CD4-positive, alpha-beta T cell treated with Interleukin-15 for 4 hours (primary cell): ENCODE measurements at regions not wholly inside any gene's neighbourhood (a gene's known extent, or its start where the extent isn't known, plus 50 kb on each side); places are given as distances from the start of the nearest gene placed in this dataset.

Source experiments
- DNase-seq: peaks from one replicate; pipeline ENCODE4 v3.0.0-alpha.2; 2020; ENCODE audit warnings: low spot score

- DNase-seq = no peak
These were observed 1338.9 kb downstream of the MAT2B start for GRCh38 chr5:164844348-164844747.

GRCh38 chr5:164860896-164861295 is 1355.5 kb downstream of the MAT2B start:
- no peak for DNase-seq

GRCh38 chr5:164861610-164862009 is 1356.2 kb downstream of the MAT2B start:
- DNase-seq = no peak

GRCh38 chr5:164868761-164869160 is 1363.3 kb downstream of the MAT2B start:
- no peak for DNase-seq

- DNase-seq = no peak
These were observed 1363.9 kb downstream of the MAT2B start for GRCh38 chr5:164869325-164869724.

- DNase-seq = no peak
These were observed 1371.4 kb downstream of the MAT2B start for GRCh38 chr5:164876793-164877192.

- no peak for DNase-seq
These were observed 1376.0 kb downstream of the MAT2B start for GRCh38 chr5:164881442-164881841.

GRCh38 chr5:164885179-164885578 is 1379.8 kb downstream of the MAT2B start:
- DNase-seq = no peak

- DNase-seq = no peak
These were observed 1387.7 kb downstream of the MAT2B start for GRCh38 chr5:164893071-164893470.

GRCh38 chr5:164898705-164899104 is 1393.3 kb downstream of the MAT2B start:
- no peak for DNase-seq

GRCh38 chr5:164909673-164910072 is 1404.3 kb downstream of the MAT2B start:
- no peak for DNase-seq

GRCh38 chr5:164921722-164922121 is 1416.3 kb downstream of the MAT2B start:
- no peak for DNase-seq

GRCh38 chr5:164934039-164934438 is 1428.6 kb downstream of the MAT2B start:
- DNase-seq = no peak

GRCh38 chr5:164934561-164934960 is 1429.1 kb downstream of the MAT2B start:
- DNase-seq = no peak

GRCh38 chr5:164941132-164941531 is 1435.7 kb downstream of the MAT2B start:
- no peak for DNase-seq

- no peak for DNase-seq
These were observed 1445.5 kb downstream of the MAT2B start for GRCh38 chr5:164950927-164951326.

GRCh38 chr5:164951570-164951969 is 1446.2 kb downstream of the MAT2B start:
- no peak for DNase-seq

- no peak for DNase-seq
These were observed 1453.3 kb downstream of the MAT2B start for GRCh38 chr5:164958688-164959087.

- DNase-seq = no peak
These were observed 1454.3 kb downstream of the MAT2B start for GRCh38 chr5:164959761-164960160.

GRCh38 chr5:164962329-164962961 is 1457.0 kb downstream of the MAT2B start:
- DNase-seq = no peak

GRCh38 chr5:164966611-164967010 is 1461.2 kb downstream of the MAT2B start:
- no peak for DNase-seq

- DNase-seq = no peak
These were observed 1461.9 kb downstream of the MAT2B start for GRCh38 chr5:164967354-164967753.

GRCh38 chr5:164972973-164973372 is 1467.6 kb downstream of the MAT2B start:
- no peak for DNase-seq

GRCh38 chr5:164975986-164976385 is 1470.6 kb downstream of the MAT2B start:
- no peak for DNase-seq

GRCh38 chr5:164980480-164980879 is 1475.1 kb downstream of the MAT2B start:
- no peak for DNase-seq
